ENCODE measurements at regions not wholly inside any gene's neighbourhood (a gene's known extent, or its start where the extent isn't known, plus 50 kb on each side); places are given as distances from the start of the nearest gene placed in this dataset.
"Not testable (repeated sequence)": the region's sequence is repeated elsewhere in the genome, so short reads cannot be mapped to it uniquely, and the experiment has no call there.

- TF ChIP-seq CTCF (conservative IDR thresholded peaks at IDR 0.05): no peak
- H3K27ac ChIP-seq: no peak overlapping the region
Measured at GRCh38 chr3:132124651-132125284, 90.0 kb upstream of the CPNE4 start.

- no peak overlapping the region for H3K27ac ChIP-seq
- TF ChIP-seq CTCF (conservative IDR thresholded peaks at IDR 0.05): no peak
Measured at GRCh38 chr3:132134611-132135010, 99.8 kb upstream of the CPNE4 start.

- H3K27ac ChIP-seq: no peak overlapping the region
Measured at GRCh38 chr3:132135628-132136333, 101.0 kb upstream of the CPNE4 start.

GRCh38 chr3:132136334-132136716 is 101.5 kb upstream of the CPNE4 start:
- H3K27ac ChIP-seq: no peak overlapping the region
- TF ChIP-seq CTCF (conservative IDR thresholded peaks at IDR 0.05): no peak

More at GRCh38 chr3:132135628-132136333, 101.0 kb upstream of the CPNE4 start:
- TF ChIP-seq CTCF (conservative IDR thresholded peaks at IDR 0.05): no peak

- H3K27ac ChIP-seq: not testable (repeated sequence)
Measured at GRCh38 chr3:132136902-132137301, 102.1 kb upstream of the CPNE4 start.

- H3K27ac ChIP-seq: peak overlapping the region; percentile 27
- TF ChIP-seq CTCF (conservative IDR thresholded peaks at IDR 0.05): no peak
Measured at GRCh38 chr3:132145833-132146232, 111.0 kb upstream of the CPNE4 start.

- no peak for TF ChIP-seq CTCF (conservative IDR thresholded peaks at IDR 0.05)
- no peak overlapping the region; the same call in 1 of the 2 replicates for H3K27ac ChIP-seq
Measured at GRCh38 chr3:132154619-132155018, 119.8 kb upstream of the CPNE4 start.

GRCh38 chr3:132159145-132159544 is 124.3 kb upstream of the CPNE4 start:
- TF ChIP-seq CTCF (conservative IDR thresholded peaks at IDR 0.05): no peak
- no peak overlapping the region for H3K27ac ChIP-seq
